ENCODE measurements at regions not wholly inside any gene's neighbourhood (a gene's known extent, or its start where the extent isn't known, plus 50 kb on each side); places are given as distances from the start of the nearest gene placed in this dataset.

DNA sequence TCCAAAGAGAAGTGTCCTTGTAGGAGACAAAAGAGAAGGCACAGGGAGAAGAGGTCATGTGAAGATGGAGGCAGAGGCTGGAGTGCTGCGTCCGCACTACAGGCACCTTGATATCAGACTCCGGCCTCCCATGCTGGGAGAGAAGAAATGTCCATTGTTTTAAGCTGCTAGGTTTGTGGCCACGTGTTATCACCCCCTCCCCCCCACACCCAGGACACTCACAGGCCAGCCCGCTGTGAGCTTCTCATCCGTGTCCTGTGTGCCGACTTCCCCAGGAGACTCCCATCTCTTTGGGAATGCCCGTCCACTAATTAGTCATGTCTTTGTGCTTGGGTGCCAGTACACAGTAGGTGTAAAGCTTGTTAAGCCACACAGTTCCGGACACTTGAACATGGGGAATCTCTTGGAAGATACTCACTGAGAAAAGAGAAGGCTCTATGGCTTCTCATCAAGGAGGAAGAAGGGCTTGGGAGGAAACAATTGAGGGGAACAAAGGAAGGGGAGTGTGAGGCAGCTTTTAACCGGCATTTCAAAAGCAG is 1234.7 kb downstream of the TBC1D22A start:
- Mint-ChIP-seq H3K27me3 (ENCODE audit: low read depth) (no peaks in the 10 kb centered on the region), H3K9me3 (no peaks in the 10 kb centered on the region), H3K27ac (ENCODE audit: unreplicated experiment) (peak overlapping the region; percentile 83), H3K36me3 (ENCODE audit: low read depth) (no peaks in the 10 kb centered on the region), H3K4me3 (no peak overlapping the region), H3K4me1 (peaks cover 9% of the 10 kb centered on the region)
- TF ChIP-seq, protein P1, sequence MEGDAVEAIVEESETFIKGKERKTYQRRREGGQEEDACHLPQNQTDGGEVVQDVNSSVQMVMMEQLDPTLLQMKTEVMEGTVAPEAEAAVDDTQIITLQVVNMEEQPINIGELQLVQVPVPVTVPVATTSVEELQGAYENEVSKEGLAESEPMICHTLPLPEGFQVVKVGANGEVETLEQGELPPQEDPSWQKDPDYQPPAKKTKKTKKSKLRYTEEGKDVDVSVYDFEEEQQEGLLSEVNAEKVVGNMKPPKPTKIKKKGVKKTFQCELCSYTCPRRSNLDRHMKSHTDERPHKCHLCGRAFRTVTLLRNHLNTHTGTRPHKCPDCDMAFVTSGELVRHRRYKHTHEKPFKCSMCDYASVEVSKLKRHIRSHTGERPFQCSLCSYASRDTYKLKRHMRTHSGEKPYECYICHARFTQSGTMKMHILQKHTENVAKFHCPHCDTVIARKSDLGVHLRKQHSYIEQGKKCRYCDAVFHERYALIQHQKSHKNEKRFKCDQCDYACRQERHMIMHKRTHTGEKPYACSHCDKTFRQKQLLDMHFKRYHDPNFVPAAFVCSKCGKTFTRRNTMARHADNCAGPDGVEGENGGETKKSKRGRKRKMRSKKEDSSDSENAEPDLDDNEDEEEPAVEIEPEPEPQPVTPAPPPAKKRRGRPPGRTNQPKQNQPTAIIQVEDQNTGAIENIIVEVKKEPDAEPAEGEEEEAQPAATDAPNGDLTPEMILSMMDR (conservative IDR thresholded peaks at IDR 0.05): no peak
- DNase-seq (ENCODE audit: low read depth, low spot score): no peak

DNA sequence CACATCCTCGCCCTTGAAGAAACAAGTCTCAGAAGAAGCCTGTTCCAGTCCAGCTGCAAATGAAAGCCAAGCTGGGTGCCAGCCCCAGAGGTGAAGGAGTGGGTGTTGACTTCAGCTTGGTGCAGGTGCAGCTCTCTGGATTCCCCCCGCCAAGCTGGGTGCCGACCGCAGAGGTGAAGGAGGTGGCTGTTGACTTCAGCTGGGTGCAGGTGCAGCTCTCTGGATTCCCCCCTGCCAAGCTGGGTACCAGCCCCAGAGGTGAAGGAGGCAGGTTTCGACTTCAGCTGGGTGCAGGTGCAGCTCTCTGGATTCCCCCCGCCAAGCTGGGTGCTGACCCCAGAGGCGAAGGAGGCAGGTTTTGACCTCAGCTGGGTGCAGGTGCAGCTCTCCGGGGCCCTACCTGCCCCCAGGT is 1234.0 kb downstream of the TBC1D22A start:
- H3K4me1 Mint-ChIP-seq: peaks cover 9% of the 10 kb centered on the region
- no peak overlapping the region for H3K4me3 Mint-ChIP-seq
- TF ChIP-seq, protein P1 (conservative IDR thresholded peaks at IDR 0.05): no peak
- no peak for DNase-seq (ENCODE audit: low read depth, low spot score)
- H3K27ac Mint-ChIP-seq (ENCODE audit: unreplicated experiment): no peak overlapping the region
- no peaks in the 10 kb centered on the region for H3K36me3 Mint-ChIP-seq (ENCODE audit: low read depth)
- no peaks in the 10 kb centered on the region for H3K9me3 Mint-ChIP-seq
- H3K27me3 Mint-ChIP-seq (ENCODE audit: low read depth): no peaks in the 10 kb centered on the region

DNA sequence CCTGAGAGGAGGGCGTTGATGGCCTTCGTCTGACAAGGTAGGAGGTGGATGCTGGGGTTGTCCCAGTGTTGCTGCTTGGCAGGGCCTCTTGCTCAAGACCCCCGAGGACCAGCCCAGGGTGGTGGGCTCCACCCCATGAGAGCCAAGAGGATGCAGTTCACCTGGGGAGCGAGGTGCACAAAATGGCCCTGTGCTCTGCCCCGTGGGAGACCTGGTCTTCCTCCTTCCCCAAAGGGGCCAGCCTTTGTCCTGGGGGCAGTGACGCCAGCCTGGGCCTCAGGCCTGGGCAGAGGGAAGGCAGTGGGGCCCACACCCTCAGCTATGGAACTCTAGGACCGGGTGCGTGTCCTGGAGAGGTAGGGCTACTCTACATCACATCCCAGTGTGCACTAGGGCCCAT is 1233.3 kb downstream of the TBC1D22A start:
- Mint-ChIP-seq H3K4me1 (peaks cover 9% of the 10 kb centered on the region), H3K4me3 (no peak overlapping the region), H3K9me3 (no peaks in the 10 kb centered on the region), H3K27me3 (ENCODE audit: low read depth) (peaks cover 3% of the 10 kb centered on the region), H3K27ac (ENCODE audit: unreplicated experiment) (no peak overlapping the region), H3K36me3 (ENCODE audit: low read depth) (no peaks in the 10 kb centered on the region)
- TF ChIP-seq, protein P1 (conservative IDR thresholded peaks at IDR 0.05): no peak
- no peak for DNase-seq (ENCODE audit: low read depth, low spot score)

DNA sequence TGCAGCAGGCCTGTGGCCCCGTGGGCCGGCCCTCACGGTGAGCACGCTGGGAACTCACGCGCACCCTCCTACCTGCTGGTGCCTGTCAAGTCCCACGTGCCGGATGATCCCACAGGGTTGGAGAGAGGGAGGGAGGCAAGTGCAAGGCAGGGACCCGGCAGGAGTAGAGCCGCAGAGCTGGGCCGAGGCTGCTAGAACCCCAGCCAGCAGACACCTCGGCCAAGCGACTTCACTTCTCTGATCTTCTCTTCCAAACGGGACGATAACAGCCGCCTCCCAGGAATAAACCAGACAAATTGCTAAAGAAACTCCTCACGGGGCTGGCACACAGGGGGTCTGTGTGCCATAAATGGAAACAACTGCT is 1232.8 kb downstream of the TBC1D22A start:
- no peak overlapping the region for H3K4me3 Mint-ChIP-seq
- TF ChIP-seq, protein P1 (conservative IDR thresholded peaks at IDR 0.05): no peak
- peaks cover 3% of the 10 kb centered on the region for H3K27me3 Mint-ChIP-seq (ENCODE audit: low read depth)
- peaks cover 9% of the 10 kb centered on the region for H3K4me1 Mint-ChIP-seq
- no peak for DNase-seq (ENCODE audit: low read depth, low spot score)
- no peaks in the 10 kb centered on the region for H3K36me3 Mint-ChIP-seq (ENCODE audit: low read depth)
- no peaks in the 10 kb centered on the region for H3K9me3 Mint-ChIP-seq
- H3K27ac Mint-ChIP-seq (ENCODE audit: unreplicated experiment): no peak overlapping the region

GRCh38 chr22:47994601-47995263 is 1232.3 kb downstream of the TBC1D22A start:
- TF ChIP-seq, protein P1 (conservative IDR thresholded peaks at IDR 0.05): no peak
- H3K27me3 Mint-ChIP-seq (ENCODE audit: low read depth): peaks cover 3% of the 10 kb centered on the region
- no peak overlapping the region for H3K27ac Mint-ChIP-seq (ENCODE audit: unreplicated experiment)
- H3K4me3 Mint-ChIP-seq: no peak overlapping the region
- no peak for DNase-seq (ENCODE audit: low read depth, low spot score)
- no peaks in the 10 kb centered on the region for H3K9me3 Mint-ChIP-seq
- H3K4me1 Mint-ChIP-seq: peaks cover 9% of the 10 kb centered on the region
- H3K36me3 Mint-ChIP-seq (ENCODE audit: low read depth): no peaks in the 10 kb centered on the region

Data from neural crest cell (in vitro differentiated cells).